T follicular helper cell (primary cell): ENCODE measurements at regions not wholly inside any gene's neighbourhood (a gene's known extent, or its start where the extent isn't known, plus 50 kb on each side); places are given as distances from the start of the nearest gene placed in this dataset.

ENCODE experiments used
- DNase-seq: peaks from one replicate; pipeline ENCODE4 v3.0.0-alpha.2; 2020; ENCODE audit warnings: low read depth

GRCh38 chr18:78528411-78529258, 451.0 kb upstream of the SALL3 start:
- DNase-seq: no peak

- DNase-seq: no peak
Measured at GRCh38 chr18:78531637-78532036, 448.0 kb upstream of the SALL3 start.

GRCh38 chr18:78538669-78539440, 440.8 kb upstream of the SALL3 start:
- DNase-seq: no peak

GRCh38 chr18:78540636-78541529, 438.7 kb upstream of the SALL3 start:
- DNase-seq: no peak

GRCh38 chr18:78542204-78542603, 437.4 kb upstream of the SALL3 start:
- no peak for DNase-seq

GRCh38 chr18:78543201-78543725, 436.4 kb upstream of the SALL3 start:
- no peak for DNase-seq

GRCh38 chr18:78546281-78546680, 433.3 kb upstream of the SALL3 start:
- no peak for DNase-seq

GRCh38 chr18:78547817-78548216, 431.8 kb upstream of the SALL3 start:
- no peak for DNase-seq

GRCh38 chr18:78548261-78549058, 431.2 kb upstream of the SALL3 start:
- no peak for DNase-seq

- no peak for DNase-seq
Measured at GRCh38 chr18:78549971-78550370, 429.6 kb upstream of the SALL3 start.

- no peak for DNase-seq
Measured at GRCh38 chr18:78554944-78555608, 424.5 kb upstream of the SALL3 start.

- DNase-seq: no peak
Measured at GRCh38 chr18:78557371-78557770, 422.2 kb upstream of the SALL3 start.

- DNase-seq: no peak
Measured at GRCh38 chr18:78558101-78558810, 421.4 kb upstream of the SALL3 start.

- DNase-seq: no peak
Measured at GRCh38 chr18:78558948-78559347, 420.7 kb upstream of the SALL3 start.

GRCh38 chr18:78559584-78559983, 420.0 kb upstream of the SALL3 start:
- DNase-seq: no peak

GRCh38 chr18:78561757-78562510, 417.7 kb upstream of the SALL3 start:
- DNase-seq: no peak

- DNase-seq: no peak
Measured at GRCh38 chr18:78562531-78562961, 417.1 kb upstream of the SALL3 start.

- no peak for DNase-seq
Measured at GRCh38 chr18:78563110-78563509, 416.5 kb upstream of the SALL3 start.

GRCh38 chr18:78564030-78564429, 415.6 kb upstream of the SALL3 start:
- DNase-seq: no peak
